HG03520 (cell line): ENCODE measurements at regions not wholly inside any gene's neighbourhood (a gene's known extent, or its start where the extent isn't known, plus 50 kb on each side); places are given as distances from the start of the nearest gene placed in this dataset.

Source experiments
- ATAC-seq: cut with Tn5 transposase; IDR thresholded peaks from one replicate; pipeline ENCODE4 v1.9.1; 2021; ENCODE audit warnings: mild to moderate bottlenecking, moderate library complexity; ENCODE audit not compliant: unreplicated experiment

DNA sequence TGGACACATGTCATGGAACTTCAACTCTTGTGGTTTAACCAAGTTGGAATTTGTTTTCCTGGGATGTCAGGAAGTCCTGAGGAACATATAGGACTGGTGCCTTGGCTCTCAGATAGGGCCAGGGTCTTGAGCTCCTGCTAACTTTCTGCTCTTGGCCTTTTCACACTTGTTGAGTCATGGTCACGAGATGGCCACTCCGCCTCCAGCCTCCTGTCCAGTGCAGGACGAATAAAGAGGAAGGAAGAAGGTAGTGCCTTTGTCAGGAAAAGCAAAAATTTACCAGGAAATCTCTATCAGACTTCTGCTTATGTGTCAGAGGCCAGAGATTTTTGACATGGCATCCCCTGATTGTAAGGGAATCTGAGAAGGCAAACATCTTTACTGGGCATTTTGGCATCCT is 89.1 kb upstream of the ARHGAP20 start:
- ATAC-seq = no peak

DNA sequence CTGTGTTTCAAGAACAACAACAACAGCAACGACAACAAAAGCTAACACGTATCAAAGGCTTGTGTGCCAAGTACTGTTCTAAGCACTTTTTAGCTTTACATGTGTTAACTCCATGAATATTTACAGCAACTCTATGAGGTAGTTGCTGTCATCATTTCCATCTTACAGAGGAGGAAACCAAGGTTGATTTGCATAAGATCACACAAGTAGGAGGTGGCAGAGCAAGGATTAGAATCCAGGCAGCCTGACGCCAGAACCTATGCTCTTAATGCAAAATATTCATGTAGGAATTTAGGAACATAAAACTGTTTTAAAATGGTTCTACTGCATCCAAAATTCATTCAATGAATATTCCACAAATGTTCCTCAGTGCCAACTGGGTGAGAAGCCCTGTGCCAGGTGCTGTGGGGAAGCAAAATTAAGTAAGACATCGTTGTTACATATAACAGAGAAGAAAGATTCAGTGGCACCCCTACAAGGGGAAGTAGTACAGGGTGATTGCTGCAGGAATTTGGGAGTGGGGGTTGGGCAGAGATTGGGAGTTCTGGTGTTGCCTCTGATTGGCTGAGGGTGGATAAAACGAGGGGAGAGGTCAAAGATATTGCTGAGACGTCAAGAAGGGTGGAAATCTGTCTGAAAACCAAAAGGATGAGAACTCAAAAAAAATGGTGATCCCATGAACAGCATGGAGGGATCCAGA is 86.1 kb upstream of the ARHGAP20 start:
- ATAC-seq = no peak

DNA sequence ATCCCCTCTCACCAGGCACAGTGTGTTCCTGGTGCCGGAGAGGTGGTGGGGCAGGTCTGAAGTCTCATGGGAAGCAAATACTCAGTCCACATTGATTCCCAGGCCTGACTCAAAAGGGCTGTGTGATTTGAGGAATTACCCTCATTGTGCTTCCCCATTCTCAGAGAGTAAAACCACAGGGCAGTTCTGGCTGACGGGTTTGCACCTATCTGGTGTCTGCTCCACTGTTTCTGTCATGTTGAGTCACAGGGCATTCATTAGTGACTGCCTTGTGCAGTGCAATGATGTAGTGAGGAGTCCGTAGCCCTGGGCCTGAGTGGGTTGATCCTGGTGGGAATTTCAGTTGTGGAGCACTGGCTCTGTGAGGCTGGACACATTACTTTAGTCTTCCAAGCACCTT is 85.2 kb upstream of the ARHGAP20 start:
- ATAC-seq = peak; percentile 81

DNA sequence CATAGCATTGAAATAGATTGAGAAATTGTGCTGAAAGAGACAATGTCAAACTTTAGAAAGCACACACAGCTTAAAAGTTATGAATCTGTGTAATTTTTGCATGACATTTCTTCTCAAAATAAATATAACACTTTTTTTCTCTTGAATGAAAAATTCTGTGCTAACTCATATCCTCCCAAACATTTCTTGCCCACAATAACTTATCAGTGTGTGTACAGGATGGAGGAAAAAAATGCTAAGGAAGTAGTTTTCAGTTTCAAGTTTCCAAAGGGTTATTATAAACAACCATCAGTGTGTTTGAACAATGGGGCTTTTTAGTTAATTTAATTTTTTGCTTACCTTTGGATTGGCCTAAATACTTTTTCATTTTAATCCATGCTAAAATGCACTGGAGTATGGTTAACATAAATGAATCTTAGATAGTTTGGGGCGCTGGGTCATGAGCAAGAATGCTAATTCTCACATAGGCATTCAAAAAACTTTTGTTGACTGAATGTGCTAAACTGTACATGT is 82.9 kb upstream of the ARHGAP20 start:
- ATAC-seq = no peak

DNA sequence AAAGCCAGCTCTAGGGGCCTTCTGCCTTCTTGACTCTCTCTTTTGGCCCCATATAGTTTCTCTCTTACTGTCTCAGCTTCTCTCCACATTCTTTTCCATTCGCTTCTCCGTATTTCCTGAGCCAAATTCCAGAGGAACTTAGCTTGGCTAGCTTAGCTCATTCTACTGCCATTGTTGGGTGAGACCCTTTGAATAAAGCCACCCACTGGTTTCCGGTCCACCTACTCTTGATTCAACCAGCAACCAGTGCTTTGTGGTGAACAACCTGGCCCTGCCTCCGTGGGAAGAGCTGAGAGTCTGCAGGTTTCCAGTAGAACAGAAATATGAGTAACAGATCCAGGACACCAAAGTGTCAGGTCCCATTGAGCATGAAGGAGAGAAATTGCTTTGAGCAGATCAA is 81.3 kb upstream of the ARHGAP20 start:
- ATAC-seq = no peak

DNA sequence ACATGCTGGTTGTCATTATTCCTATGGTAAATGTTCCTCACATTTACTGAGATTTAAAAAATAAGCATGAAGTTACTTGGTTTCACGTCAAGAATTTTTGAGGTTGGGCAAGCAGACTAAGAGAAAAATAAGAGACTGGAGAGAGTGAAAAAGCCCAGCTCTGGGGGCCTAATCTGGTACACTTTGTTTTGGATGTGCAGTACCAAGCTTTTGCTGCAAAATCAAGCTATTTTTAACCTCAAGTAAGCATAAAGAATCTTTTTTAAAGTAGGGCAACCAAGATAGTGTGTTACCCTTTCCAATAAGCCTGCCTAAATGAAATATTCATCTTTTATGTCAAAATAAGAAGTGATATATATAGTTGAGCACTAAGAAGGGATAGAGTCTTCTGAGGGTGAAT is 79.4 kb upstream of the ARHGAP20 start:
- no peak for ATAC-seq

DNA sequence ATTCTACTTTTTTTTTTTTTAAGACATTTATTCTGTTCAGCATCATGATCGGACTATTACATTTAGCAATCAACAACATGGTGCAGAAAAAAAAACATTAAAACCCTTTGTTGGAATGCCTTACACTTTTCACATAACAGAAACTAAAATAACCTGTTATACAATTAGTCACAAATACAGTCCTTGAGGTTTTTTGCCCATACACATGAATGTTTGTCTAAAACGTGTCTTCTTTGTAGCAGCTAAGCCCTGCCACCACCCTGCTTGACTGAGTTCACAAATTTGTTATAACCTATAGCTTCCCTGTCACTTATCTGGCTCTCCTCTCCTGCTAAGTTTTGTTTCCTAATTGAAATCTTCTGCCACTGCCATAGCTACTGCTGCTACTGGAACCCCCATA is 75.4 kb upstream of the ARHGAP20 start:
- no peak for ATAC-seq

DNA sequence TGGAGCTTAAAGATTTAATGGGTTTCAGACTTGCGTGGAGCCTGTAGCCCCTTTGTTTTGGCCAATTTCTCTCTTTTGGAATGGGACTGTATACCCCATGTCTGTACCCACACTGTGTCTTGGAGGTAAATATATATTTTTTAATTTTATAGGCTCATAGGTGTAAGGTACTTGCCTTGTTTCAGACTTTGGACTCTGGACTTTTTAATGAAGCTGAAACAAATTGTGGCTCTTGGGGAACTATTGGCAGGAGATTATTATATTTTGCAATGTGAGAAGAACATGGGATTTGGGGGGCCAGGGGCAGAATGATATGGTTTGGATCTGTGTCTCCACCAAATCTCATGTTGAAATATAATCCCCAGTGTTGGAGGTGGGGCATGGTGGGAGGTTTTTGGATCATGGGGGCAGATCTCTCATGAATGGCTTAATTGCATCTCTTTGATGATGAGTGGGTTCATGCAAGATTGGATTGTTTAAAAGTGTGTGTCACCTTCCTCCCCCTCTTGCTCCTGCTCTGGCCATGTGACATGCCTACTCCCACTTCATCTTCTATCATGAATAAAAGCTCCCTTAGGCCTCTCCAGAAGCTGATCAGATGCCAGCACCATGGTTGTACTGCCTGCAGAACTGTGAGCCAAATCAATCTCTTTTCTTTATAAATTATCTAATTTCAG is 74.1 kb upstream of the ARHGAP20 start:
- ATAC-seq = no peak

DNA sequence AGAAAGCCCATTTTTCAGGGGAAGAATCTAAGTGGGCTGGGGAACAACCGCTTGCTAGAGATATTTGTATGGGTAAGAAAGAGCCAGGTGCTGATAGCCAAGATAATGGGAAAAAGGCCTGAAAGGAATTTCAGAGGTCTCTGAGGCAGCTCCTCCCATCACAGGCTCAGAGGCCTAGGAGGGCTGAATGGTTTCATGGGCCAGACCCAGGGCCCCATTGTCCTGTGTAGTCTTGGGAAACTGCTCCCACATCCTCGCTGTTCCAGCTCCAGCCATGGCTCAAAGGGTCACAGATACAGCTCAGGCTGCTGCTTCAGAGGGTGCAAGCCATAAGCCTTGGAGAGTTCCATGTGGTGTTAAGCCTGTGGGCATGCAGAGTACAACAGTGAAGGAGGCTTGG is 73.2 kb upstream of the ARHGAP20 start:
- ATAC-seq = no peak

DNA sequence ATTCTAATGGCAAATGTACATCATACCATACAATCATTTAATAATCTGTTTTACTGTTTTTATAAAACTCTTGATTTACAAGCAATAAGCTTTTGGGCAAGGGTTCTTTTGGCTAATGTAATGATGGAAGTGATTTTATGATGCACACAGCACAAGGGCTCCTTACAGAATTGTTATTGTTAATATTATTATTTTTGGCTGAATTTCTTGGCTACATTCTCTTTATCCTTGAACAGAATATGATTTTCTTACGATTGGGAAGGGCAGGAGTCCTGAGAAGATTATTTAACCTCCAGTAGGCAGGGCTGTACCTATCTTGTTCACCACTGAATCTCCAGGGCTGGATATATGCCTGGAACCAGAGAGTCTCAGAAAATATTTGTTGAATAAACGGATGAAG is 70.4 kb upstream of the ARHGAP20 start:
- ATAC-seq = no peak

DNA sequence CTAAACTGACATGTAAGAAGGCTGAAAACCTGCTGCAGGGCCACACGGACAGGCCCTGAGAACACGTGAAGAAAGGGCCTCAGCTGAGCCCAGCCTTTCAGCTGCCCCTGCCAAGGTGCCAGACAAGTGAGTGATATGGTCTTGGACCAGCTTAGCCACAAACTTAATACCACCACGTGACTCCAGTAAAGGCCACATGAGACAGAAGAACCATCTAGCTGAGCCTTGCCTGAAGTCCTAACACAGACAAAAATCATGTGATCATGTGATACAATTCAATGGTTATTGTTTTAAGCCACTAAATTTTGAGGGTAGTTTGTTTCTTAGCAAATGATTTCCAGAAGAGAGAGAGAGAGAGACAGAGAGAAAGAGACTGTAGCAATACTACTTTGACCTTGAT is 66.9 kb upstream of the ARHGAP20 start:
- ATAC-seq = no peak

DNA sequence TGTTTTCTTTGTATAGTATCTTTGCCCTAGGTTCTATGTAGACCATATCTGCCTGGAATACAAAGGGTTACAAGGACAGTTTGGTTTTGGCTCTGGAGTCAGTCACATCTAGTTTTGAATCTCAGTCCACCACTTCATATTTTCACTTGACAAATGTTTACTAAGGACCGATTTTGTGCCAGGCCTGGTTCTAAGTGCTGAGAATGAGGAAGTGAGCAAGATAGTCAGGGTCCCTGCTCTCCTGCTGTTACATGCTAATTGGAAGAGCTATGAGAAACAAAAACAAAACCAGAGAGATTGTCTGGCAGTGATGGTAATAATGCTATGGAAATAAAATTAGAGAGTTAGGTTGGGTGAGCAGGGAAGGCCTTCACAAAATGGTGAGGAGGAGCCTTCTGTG is 66.1 kb upstream of the ARHGAP20 start:
- peak; percentile 82 for ATAC-seq

DNA sequence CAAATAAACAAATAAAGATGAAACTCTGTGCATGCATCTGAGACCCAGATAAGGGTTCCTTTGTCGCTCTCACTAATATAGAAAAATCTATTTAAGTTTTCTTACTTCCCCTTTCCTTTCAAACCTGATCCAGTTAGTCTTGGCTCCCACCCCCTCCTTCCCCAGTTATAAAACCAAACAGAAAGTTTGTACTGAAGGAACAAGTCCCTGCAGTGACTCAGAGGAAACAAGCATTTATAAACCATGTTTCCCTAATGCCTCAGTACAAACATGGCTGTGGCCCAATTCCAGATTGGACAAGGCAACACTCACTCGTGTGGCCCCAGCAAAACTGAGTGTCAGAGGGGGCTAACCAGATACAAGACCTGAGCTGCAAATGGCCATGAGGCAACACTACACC is 65.5 kb upstream of the ARHGAP20 start:
- ATAC-seq = no peak

DNA sequence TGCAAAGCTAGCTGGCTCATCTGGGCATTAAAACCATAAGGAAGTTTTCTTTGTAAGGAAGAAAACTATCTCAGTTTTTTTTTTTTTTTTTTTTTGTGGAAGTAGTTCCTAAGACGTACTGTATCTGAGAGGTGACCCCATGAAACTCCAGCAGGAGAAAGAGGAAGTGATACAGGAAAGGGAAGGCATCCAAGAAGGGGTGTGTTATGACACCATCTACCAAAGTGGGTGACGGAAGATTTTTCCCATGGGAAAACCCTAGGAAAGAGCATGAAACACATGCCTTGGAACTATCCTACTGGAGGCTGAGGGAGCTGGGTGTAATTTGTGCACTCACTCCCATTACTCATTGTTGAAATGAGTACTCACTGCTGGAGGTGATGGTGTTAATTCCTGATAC is 63.8 kb upstream of the ARHGAP20 start:
- ATAC-seq = no peak

DNA sequence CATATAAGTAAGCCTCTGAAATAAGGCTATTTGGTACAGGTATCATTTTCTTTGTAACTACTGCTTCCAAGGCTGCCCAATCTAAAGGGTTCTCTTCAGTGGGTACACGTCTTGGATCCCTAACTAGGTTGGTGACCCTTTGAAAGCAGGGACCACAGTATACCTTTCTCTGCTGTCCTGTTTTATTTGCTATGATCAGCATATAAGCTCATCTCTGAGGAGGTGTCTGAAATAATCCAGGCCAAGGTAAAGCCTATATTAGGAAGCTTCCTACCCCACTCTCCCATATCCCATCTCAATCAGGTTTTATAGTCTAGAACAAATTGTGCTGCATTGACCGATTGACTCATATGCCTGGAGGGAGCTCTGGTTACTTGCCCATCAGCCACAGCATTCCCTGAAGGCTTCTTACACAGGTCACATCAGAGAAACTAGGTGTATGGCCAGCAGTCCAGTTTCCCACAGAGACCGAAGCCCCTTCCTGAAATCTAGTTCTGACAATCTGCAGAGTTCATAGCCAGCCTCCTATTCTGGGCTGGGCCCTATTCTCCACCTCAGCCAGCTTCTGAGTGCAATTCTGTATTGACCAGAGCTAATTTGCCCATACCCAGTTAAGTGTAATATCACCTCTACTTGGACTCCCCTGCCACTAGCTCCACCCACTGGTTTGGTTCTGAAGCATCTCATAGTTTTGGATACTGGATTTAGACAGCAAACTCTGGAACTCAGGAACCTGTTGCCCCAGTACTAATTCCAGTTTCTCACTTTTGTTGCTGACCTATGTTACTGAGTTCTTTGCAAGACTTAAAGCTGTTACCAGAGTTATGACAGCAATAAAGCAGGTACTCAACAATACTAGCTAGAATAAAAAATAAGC is 62.1 kb upstream of the ARHGAP20 start:
- ATAC-seq = no peak

DNA sequence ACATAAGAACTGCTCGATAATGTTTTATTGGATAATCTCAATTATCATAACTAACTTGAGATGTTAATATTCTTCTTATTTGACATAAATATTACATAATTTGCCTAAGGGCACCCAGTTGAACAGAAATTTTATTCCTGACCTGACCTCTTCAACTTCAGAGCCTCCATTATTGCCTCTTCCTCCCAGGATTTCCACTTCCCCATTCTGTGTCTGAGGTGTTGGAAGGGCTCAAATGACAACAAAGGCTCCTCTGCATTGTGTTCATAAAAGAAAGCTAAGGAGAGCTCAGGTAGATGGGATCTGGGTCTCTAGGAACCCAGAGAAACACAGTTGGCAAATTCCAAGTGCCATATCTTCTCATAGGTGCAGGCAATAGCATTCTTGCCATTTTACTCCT is 61.2 kb upstream of the ARHGAP20 start:
- no peak for ATAC-seq

DNA sequence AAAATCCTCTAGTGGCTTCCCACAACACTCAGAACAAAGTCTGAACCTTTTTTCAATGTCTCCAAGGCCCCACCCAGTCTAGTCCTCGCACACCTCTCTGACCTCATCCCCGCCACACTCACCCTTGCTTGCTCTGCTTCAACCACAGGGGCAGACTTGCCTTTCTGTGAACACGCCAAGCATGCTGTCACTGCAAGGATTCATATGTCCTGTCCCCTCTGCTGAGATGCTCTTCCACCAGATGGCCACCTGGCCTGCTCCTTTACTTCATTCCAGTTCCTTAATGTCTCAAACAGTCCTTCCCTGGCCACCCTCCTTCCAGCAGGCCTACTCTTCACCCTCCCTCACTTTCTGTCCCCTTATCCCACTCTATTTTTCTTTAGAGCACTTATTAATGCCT is 60.6 kb upstream of the ARHGAP20 start:
- no peak for ATAC-seq

DNA sequence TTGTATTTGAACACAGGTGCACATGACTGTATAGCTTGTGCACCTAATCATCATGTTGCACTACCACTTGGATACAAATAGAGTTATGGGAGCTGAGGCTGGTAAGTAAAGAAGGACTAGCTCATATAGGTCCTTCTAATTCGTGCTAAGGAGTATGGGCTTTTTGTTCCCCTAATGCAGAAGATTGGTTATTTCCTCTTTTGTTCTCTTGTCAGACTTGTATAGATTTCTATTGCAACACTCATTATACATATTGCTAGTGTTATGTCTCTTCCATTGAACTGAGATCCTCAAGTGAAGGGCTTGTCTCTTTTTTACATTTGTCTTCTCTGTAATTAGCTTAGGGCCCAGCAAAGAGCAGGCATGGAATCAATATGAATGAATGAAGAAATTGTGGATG is 54.1 kb upstream of the ARHGAP20 start:
- ATAC-seq = no peak

DNA sequence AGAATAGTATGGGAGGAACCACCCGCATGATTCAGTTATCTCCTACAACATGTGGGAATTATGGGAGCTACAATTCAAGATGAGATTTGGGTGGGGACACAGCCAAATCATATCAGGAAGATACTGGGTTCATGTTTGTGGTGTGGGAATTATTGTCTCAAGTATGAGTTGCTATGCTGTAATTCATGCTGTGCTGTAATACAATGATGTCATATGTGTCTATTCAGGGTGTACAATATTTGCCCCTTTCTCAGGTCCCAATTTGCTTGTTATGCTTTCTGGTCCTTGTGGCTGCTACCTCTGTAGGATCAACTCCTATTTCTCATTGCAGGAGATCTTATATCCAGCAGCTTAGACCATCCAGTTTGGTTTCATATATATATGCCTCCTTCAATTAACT is 52.2 kb upstream of the ARHGAP20 start:
- ATAC-seq = no peak

DNA sequence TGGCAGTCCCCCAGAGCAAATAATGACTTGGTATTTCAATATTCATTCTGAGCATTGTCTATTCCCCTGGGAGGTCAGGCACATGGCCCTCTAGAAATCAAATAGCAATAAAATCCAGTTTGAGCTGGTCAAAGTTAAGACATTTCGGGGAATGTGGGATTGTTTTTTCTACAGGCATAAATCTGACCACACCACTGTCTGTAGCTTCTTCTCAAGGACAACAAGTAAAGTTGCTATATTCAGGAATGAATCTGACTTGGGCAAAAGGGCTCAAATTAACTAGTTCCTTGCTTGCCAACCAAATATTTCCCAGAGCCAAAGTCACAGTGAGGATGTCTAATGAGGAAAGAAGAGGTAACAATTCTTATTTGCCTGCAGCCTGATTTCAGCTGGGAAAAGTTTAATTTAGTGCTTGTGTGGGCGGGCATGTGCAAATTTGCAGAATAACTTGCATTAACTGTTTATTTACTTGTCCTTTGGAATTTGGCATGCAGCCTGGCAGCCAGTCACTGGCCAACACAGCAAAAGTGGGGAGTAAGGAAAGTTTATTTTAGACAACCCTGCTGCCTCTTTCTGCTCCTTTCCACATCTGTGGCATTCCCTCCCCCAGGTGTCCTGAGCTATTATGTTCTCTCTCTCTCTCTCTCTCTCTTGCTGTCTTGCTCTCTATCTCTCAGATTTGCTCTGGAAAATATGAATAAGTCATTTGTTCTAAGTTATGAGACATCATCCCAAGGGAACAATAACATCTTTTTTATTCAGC is 51.2 kb upstream of the ARHGAP20 start:
- no peak for ATAC-seq

DNA sequence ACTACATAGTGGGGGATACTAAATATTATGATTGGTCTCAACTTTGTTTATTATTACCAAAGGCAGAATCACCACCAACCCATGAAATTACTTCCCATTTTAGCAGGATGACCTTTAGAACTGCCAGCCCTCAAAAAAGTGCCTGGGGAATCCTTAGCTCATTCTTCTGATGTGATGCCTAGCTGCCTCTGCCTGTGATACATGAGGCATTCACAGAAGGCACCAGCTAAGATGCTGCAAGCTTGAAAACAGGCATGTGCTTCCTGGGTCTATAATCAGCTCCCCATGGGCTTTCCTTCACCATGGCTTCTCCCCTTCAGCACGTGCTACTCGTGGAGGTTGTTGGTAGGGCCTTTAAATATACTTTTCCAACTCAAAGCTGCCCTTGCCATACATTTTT is 50.4 kb upstream of the ARHGAP20 start:
- ATAC-seq = no peak
